Tibial nerve (tissue), 3 donors: ENCODE measurements at regions not wholly inside any gene's neighbourhood (a gene's known extent, or its start where the extent isn't known, plus 50 kb on each side); places are given as distances from the start of the nearest gene placed in this dataset.

Experiments
- CTCF ChIP-seq, 5 experiments: fragments of 200-600 bp in 3 of 5; fragments of 450-650 bp in 2 of 5; sonication (generic) in 3 of 5; IDR thresholded peaks; one replicate each; pipeline ENCODE4 v1.5.1; 2016 to 2019; ENCODE audit warnings: antibody characterized with exemption in 5 of 5, mild to moderate bottlenecking in 3 of 5, moderate library complexity in 2 of 5
- POLR2A ChIP-seq, 2 donors: fragments of 450-650 bp; IDR thresholded peaks; one replicate each; pipeline ENCODE4 v1.6.1; 2017; ENCODE audit warnings: antibody characterized with exemption in 2 of 2, mild to moderate bottlenecking in 2 of 2, moderate library complexity in 2 of 2

GRCh38 chr12:28996688-28997087 is 152.4 kb upstream of the FAR2 start:
- TF ChIP-seq POLR2A (IDR thresholded peaks at IDR 0.05) (no peak), CTCF (IDR thresholded peaks at IDR 0.05) (no peak)
